GM12873 (cell line): ENCODE measurements at regions not wholly inside any gene's neighbourhood (a gene's known extent, or its start where the extent isn't known, plus 50 kb on each side); places are given as distances from the start of the nearest gene placed in this dataset.

Experiments used
- TF ChIP-seq, protein P1 (sequence below): IDR thresholded peaks from 2 replicates; pipeline ENCODE4 v1.5.1; 2012; ENCODE audit warnings: low read depth, mild to moderate bottlenecking, moderate library complexity, low read length, control low read depth; ENCODE audit not compliant: insufficient read depth; ENCODE audit errors: missing control alignments

DNA sequence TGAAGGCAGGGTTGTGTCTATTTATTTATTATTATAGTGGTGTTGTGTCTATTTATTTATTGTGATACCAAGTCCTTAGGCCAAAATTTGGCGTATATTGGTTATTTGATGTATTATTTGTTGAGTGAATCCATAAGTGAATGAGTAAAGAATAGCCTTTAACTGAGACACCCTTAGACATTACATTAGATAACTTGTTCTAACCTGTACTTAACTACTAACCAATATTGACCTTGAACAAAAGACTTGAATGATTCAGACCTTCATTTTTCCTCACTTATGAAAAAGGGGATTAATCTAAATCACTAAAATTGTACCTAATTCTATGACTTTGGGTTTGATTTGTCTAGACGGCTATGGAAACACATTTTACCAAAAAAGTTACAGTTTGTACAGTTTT is 370.5 kb downstream of the JRKL start:
- TF ChIP-seq, protein P1, sequence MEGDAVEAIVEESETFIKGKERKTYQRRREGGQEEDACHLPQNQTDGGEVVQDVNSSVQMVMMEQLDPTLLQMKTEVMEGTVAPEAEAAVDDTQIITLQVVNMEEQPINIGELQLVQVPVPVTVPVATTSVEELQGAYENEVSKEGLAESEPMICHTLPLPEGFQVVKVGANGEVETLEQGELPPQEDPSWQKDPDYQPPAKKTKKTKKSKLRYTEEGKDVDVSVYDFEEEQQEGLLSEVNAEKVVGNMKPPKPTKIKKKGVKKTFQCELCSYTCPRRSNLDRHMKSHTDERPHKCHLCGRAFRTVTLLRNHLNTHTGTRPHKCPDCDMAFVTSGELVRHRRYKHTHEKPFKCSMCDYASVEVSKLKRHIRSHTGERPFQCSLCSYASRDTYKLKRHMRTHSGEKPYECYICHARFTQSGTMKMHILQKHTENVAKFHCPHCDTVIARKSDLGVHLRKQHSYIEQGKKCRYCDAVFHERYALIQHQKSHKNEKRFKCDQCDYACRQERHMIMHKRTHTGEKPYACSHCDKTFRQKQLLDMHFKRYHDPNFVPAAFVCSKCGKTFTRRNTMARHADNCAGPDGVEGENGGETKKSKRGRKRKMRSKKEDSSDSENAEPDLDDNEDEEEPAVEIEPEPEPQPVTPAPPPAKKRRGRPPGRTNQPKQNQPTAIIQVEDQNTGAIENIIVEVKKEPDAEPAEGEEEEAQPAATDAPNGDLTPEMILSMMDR: no peak

DNA sequence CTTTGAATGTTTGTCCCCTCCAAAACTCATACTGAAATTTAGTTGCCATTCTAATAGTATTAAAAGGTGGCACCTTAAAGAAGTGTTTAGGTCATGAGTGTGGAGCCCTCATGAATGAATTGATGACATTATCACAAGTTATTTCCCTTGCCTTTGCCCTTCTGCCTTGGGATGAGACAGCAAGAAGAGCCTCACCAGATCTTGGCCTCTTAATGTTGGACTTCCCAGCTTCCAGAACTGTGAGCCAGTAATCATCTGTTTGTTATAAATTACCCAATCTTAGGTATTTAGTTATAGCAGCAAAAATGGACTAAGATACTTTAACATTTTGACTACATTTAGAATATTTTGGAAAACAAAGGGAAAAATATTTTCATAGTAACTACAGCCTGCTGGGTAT is 371.0 kb downstream of the JRKL start:
- TF ChIP-seq, protein P1: no peak

DNA sequence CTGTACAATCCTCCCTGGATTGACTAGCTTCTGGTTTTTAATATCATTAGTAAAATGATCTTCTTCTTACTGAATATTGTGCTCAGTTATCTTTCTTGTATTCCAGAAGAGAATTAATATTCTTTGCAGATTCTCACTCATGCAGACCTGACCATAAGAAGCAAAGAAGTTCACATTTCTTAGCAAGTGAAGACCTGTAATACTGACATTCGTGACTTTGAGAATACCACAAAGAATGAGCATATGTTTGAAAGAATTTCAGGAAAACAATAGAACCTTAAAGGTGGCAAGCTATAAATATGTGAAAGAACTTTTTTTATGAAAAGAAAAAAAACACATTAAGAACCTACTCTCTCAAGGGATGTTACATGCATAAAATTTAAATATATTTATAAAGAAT is 371.6 kb downstream of the JRKL start:
- TF ChIP-seq, protein P1: no peak

DNA sequence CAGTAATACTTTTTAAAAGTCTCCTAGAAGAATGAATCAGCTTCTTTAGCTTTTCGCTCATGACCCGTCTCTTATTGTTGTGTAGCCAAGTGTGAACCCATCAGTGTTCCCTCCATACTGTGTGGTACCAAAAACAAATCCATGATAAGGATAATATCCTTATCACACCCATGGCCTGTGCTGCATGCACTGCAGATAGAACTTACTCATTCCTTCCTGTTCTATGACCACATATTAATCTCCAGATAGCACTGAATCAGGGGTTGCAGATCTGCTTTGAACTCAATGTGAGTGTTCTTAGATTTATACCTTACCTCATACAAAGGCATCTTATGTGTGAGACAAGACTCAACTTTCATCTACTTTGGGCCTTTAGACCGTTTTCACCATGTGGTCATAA is 373.4 kb downstream of the JRKL start:
- TF ChIP-seq, protein P1: no peak

DNA sequence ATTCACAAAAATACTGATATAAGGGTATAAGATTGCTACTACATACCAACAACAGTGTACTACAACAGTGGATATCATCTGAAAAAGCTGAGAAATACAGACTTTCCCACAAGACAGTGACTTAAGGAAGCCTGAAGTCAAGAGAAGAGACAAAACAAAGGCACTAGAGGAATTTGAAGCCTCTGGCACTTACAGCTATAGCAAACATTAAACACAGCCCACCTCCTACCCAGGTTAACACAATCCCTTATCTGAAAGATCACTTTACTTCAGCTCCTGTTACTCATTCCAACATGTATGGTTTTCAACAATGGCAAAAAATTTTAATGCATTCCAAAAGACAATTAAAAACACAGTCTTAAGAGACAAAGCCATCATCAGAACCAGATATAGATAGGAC is 388.5 kb downstream of the JRKL start:
- TF ChIP-seq, protein P1: no peak

DNA sequence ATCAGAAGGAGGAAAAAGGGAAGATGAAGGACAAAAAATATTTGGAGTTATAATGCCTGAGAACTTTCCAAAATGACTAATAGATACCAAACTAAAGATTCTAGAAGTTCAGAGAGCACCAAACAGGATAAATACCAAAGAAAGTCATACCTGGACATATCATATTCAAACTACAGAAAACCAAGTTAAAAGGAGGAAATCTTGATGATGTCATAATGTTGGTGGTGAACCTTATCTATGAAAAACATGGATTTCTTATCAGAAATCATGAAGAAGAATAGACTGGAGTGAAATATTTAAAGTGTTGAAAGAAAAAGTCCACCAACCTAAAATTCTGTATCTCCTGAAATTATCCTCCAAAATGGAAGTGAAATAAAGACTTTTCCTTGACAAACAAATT is 389.2 kb downstream of the JRKL start:
- TF ChIP-seq, protein P1: no peak

DNA sequence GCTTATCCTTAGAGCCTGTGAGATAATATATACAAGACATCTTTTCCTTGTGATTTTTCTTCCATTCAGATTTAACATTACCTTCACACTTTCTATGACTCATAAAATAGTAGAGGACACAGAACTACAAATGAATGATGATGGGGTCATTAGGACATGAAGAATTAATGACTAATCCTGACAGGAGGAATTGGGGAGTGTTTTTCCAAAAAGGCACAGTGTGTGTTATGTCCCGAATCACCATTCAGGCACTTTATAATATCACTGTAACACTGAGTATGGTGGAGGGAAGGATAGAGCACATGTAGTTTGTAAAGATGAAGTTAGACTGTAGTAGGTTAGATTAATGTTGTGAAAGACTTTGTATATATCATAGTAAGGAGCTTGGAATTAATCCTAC is 391.3 kb downstream of the JRKL start:
- TF ChIP-seq, protein P1: no peak

DNA sequence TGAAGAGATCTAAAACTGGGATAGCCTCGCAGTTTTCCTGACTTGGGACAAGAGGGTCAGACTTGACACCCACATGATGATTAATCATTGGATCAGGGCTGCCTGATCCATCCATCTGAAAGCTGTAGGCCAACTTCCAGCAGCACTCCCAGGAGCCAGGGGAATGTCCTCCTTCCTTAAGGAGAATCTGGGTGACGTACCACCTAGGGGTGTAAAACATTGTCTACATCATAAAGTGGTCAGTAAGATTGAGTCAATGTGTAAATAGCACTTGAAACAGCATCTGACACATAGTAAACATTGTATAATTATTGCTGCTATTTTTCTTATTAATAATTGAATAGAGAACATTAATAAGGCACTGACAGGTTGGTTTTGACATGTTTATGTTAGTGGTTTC is 392.8 kb downstream of the JRKL start:
- TF ChIP-seq, protein P1: no peak
